ENCODE measurements at regions not wholly inside any gene's neighbourhood (a gene's known extent, or its start where the extent isn't known, plus 50 kb on each side); places are given as distances from the start of the nearest gene placed in this dataset.

DNA sequence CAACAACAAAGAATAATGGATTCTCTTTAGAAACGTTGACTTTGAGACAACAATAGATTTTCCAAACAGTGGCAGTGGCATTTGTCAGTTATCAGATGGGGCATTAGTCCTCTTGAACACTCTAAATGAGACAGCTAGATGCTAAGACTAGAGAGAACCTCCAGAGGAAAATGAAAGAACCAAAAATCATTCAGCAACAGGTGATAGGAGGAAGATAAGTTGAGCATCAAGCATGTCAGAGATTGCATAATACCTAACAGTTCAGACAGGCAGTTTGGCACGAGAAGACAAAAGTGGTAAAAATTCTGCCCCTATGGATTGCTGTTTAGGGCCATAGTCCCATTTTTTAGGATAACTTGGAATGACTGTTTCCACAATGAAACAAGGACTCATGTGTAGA lies 67.9 kb upstream of the NOL4 start:
- TF ChIP-seq GATA3 (IDR thresholded peaks at IDR 0.05; ENCODE audit: low read depth, low read length) (no peak), GATA2 (IDR thresholded peaks at IDR 0.05; ENCODE audit: low read depth, low read length) (no peak)
